IMR-90 (cell line): ENCODE measurements at regions not wholly inside any gene's neighbourhood (a gene's known extent, or its start where the extent isn't known, plus 50 kb on each side); places are given as distances from the start of the nearest gene placed in this dataset.

Experiments used
- ATAC-seq: fragments of 200-7000 bp; cut with Tn5 transposase; 2 replicates; pipeline ENCODE4 v1.9.1; 2020; ENCODE audit warnings: low read depth, mild to moderate bottlenecking, moderate library complexity
- BruUV-seq: library from RNA; stranded (reverse); fragments of 400-500 nt; replicated peaks from 2 replicates; lab custom pipeline; 2021; lab: Mats Ljungman, UMichigan
- CTCF ChIA-PET: fragments of 300-600 bp; formaldehyde crosslinking; extraction: SDS; loops from one replicate; lab custom pipeline; 2021; ENCODE audit warnings: antibody characterized with exemption; lab: Yijun Ruan, JAX
- POLR2A ChIA-PET: fragments of 300-600 bp; sonication (Branson Sonifier 250); formaldehyde crosslinking; loops from one replicate; lab custom pipeline; 2022; ENCODE audit warnings: antibody characterized with exemption; ENCODE audit not compliant: unreplicated experiment; lab: Charles Lee
- DNase-seq: peaks from one replicate; pipeline ENCODE4 v3.0.0; 2013
- H2AFZ ChIP-seq: replicated peaks from 2 replicates; pipeline ENCODE3; 2013; ENCODE audit warnings: low read length, mild to moderate bottlenecking; ENCODE audit not compliant: poor library complexity
- H2AK5ac ChIP-seq: 2 replicates; pipeline ENCODE4 v1.6.1; 2013; ENCODE audit warnings: low read depth, low read length, inconsistent platforms
- H2AK9ac ChIP-seq: replicated peaks from 2 replicates; pipeline ENCODE3; 2013; ENCODE audit warnings: mild to moderate bottlenecking, low read depth, low read length, moderate library complexity; ENCODE audit not compliant: poor library complexity
- H2BK120ac ChIP-seq: 2 replicates; pipeline ENCODE4 v1.6.1; 2013; ENCODE audit warnings: low read depth, low read length, inconsistent platforms
- H2BK15ac ChIP-seq: 3 replicates; pipeline ENCODE4 v1.6.1; 2013; ENCODE audit warnings: low read depth, low read length, inconsistent platforms
- H2BK20ac ChIP-seq: 2 replicates; pipeline ENCODE4 v1.6.1; 2013; ENCODE audit warnings: low read depth, mild to moderate bottlenecking, inconsistent platforms, low read length, moderate library complexity
- H2BK5ac ChIP-seq: 2 replicates; pipeline ENCODE4 v1.6.1; 2013; ENCODE audit warnings: mild to moderate bottlenecking, low read depth, low read length, inconsistent platforms; ENCODE audit not compliant: poor library complexity, severe bottlenecking
- H3K14ac ChIP-seq: replicated peaks from 2 replicates; pipeline ENCODE4 v1.6.1; 2013; ENCODE audit warnings: low read depth, low read length, inconsistent platforms
- H3K18ac ChIP-seq: 2 replicates; pipeline ENCODE4 v1.6.1; 2013; ENCODE audit warnings: low read depth, low read length, control low read depth
- H3K23ac ChIP-seq: 2 replicates; pipeline ENCODE4 v1.6.1; 2013; ENCODE audit warnings: low read depth, low read length, inconsistent platforms
- H3K27ac ChIP-seq: 2 replicates; pipeline ENCODE4 v1.5.1; 2013; ENCODE audit warnings: mild to moderate bottlenecking, control low read depth, low read length; ENCODE audit not compliant: insufficient read depth
- H3K27me3 ChIP-seq: 2 replicates; pipeline ENCODE4 v1.6.1; 2013; ENCODE audit warnings: low read length; ENCODE audit not compliant: control insufficient read depth, insufficient read depth
- H3K36me3 ChIP-seq: 2 replicates; pipeline ENCODE4 v1.6.1; 2013; ENCODE audit warnings: low read length, mixed read lengths; ENCODE audit not compliant: control insufficient read depth, insufficient read depth
- H3K4ac ChIP-seq: 2 replicates; pipeline ENCODE4 v1.6.1; 2013; ENCODE audit warnings: low read depth, low read length, inconsistent platforms
- H3K4me1 ChIP-seq: 2 replicates; pipeline ENCODE4 v1.6.1; 2013; ENCODE audit warnings: low read length, mixed read lengths; ENCODE audit not compliant: control insufficient read depth, insufficient read depth
- H3K4me2 ChIP-seq: 2 replicates; pipeline ENCODE4 v1.6.1; 2013; ENCODE audit warnings: low read depth, mild to moderate bottlenecking, control low read depth, low read length, moderate library complexity
- H3K4me3 ChIP-seq: 2 replicates; pipeline ENCODE4 v1.5.1; 2013; ENCODE audit warnings: low read depth, mild to moderate bottlenecking, control low read depth, low read length, moderate library complexity; ENCODE audit not compliant: insufficient read depth
- H3K56ac ChIP-seq: 2 replicates; pipeline ENCODE4 v1.6.1; 2013; ENCODE audit warnings: low read length, inconsistent platforms; ENCODE audit not compliant: insufficient read depth; ENCODE audit errors: extremely low read depth
- H3K79me1 ChIP-seq, 2 experiments: 2 replicates each; pipeline ENCODE4 v1.6.1; 2013; ENCODE audit warnings: low read length in 2 of 2, inconsistent platforms in 1 of 2, low read depth in 1 of 2
- H3K9ac ChIP-seq: 2 replicates; pipeline ENCODE4 v1.6.1; 2013; ENCODE audit warnings: low read depth, low read length, control low read depth
- H3K9me1 ChIP-seq: 2 replicates; pipeline ENCODE4 v1.6.1; 2013; ENCODE audit warnings: low read length, inconsistent platforms; ENCODE audit not compliant: insufficient read depth
- H3K9me3 ChIP-seq: 2 replicates; pipeline ENCODE4 v1.6.1; 2013; ENCODE audit warnings: low read length; ENCODE audit not compliant: control insufficient read depth, insufficient read depth
- H4K20me1 ChIP-seq: 2 replicates; pipeline ENCODE4 v1.6.1; 2013; ENCODE audit warnings: low read length, inconsistent platforms; ENCODE audit not compliant: insufficient read depth
- H4K5ac ChIP-seq: 2 replicates; pipeline ENCODE4 v1.6.1; 2013; ENCODE audit warnings: mild to moderate bottlenecking, low read depth, low read length, control low read depth
- H4K8ac ChIP-seq, 2 experiments: 2 replicates each; pipeline ENCODE4 v1.6.1; 2013; ENCODE audit warnings: low read depth in 2 of 2, low read length in 2 of 2, control low read depth in 1 of 2, inconsistent platforms in 1 of 2
- H4K91ac ChIP-seq: 2 replicates; pipeline ENCODE4 v1.6.1; 2013; ENCODE audit warnings: low read depth, low read length, inconsistent platforms; ENCODE audit not compliant: insufficient read depth
- BHLHE40 ChIP-seq: fragments of 150-350 bp; IDR thresholded peaks from 2 replicates; pipeline ENCODE4 v1.6.1; 2016; ENCODE audit warnings: mild to moderate bottlenecking, low read depth, low read length
- CEBPB ChIP-seq: IDR thresholded peaks from 2 replicates; pipeline ENCODE4 v1.6.1; 2012; ENCODE audit warnings: low read depth, low read length, improper control_type of control experiment
- CHD1 ChIP-seq: IDR thresholded peaks from 2 replicates; pipeline ENCODE4 v1.6.1; 2012; ENCODE audit warnings: low read depth, low read length, improper control_type of control experiment
- FOS ChIP-seq: fragments of 150-350 bp; IDR thresholded peaks from 2 replicates; pipeline ENCODE4 v1.6.1; 2016; ENCODE audit warnings: low read depth, low read length
- MAFK ChIP-seq: IDR thresholded peaks from 2 replicates; pipeline ENCODE4 v1.6.1; 2012; ENCODE audit warnings: low read depth, low read length, improper control_type of control experiment
- MAZ ChIP-seq: IDR thresholded peaks from 2 replicates; pipeline ENCODE4 v1.6.1; 2012; ENCODE audit warnings: low read depth, mild to moderate bottlenecking, low read length, improper control_type of control experiment, moderate library complexity, borderline replicate concordance
- NFE2L2 ChIP-seq: fragments of 150-350 bp; IDR thresholded peaks from 2 replicates; pipeline ENCODE4 v1.6.1; 2016; ENCODE audit warnings: low read depth, mild to moderate bottlenecking, low read length
- POLR2A ChIP-seq: IDR thresholded peaks from 2 replicates; pipeline ENCODE4 v1.6.1; 2012; ENCODE audit warnings: mild to moderate bottlenecking, low read depth, low read length
- RAD21 ChIP-seq: IDR thresholded peaks from 2 replicates; pipeline ENCODE4 v1.6.1; 2012; ENCODE audit warnings: low read length, improper control_type of control experiment
- RCOR1 ChIP-seq: IDR thresholded peaks from 2 replicates; pipeline ENCODE4 v1.6.1; 2012; ENCODE audit warnings: mild to moderate bottlenecking, low read length, improper control_type of control experiment; ENCODE audit not compliant: insufficient replicate concordance
- RFX5 ChIP-seq: IDR thresholded peaks from 2 replicates; pipeline ENCODE4 v1.8.0; 2012; ENCODE audit warnings: low read depth, mild to moderate bottlenecking, low read length, moderate library complexity
- WGBS, 2 experiments: methylation state at CpG; one replicate each; pipeline versions ENCODE4 v1.1.5 to v1.1.7; 2013; ENCODE audit warnings: missing lambda C conversion rate in 2 of 2; ENCODE audit not compliant: insufficient read length in 1 of 2; ENCODE audit errors: extremely low coverage in 2 of 2; 5-methylcytosine and 5-hydroxymethylcytosine counted together
- dilution Hi-C: fragments of 300-500 bp; cut with HindIII; formaldehyde crosslinking; loops from one replicate; pipeline ENCODE4 v1.14.3; 2018; ENCODE audit warnings: low sequenced_read_pairs; ENCODE audit not compliant: unreplicated experiment
- in situ Hi-C: fragments of 300-500 bp; cut with MboI; formaldehyde crosslinking; loops from 3 replicates; pipeline ENCODE4 v1.14.3; 2019; ENCODE audit warnings: low sequenced_read_pairs, inconsistent platforms, mixed read lengths
- intact Hi-C: fragments of 100-400 bp; cut with micrococcal nuclease; formaldehyde crosslinking; loops from 2 replicates; pipeline ENCODE4 v1.10.0; 2022
- TF ChIP-seq, protein P1 (sequence below): fragments of 150-350 bp; IDR thresholded peaks from 2 replicates; pipeline ENCODE4 v1.6.1; 2017; ENCODE audit warnings: mild to moderate bottlenecking, antibody characterized with exemption, low read length, low read depth
- TF ChIP-seq, protein P2 (sequence below): conservative IDR thresholded peaks from 2 replicates; pipeline ENCODE4 v1.5.1; 2012; ENCODE audit warnings: mild to moderate bottlenecking, low read depth, low read length, improper control_type of control experiment
- TF ChIP-seq, protein P3 (sequence below): fragments of 150-350 bp; IDR thresholded peaks from 2 replicates; pipeline ENCODE4 v1.6.1; 2016; ENCODE audit warnings: low read depth, mild to moderate bottlenecking, low read length, moderate library complexity, borderline replicate concordance

DNA sequence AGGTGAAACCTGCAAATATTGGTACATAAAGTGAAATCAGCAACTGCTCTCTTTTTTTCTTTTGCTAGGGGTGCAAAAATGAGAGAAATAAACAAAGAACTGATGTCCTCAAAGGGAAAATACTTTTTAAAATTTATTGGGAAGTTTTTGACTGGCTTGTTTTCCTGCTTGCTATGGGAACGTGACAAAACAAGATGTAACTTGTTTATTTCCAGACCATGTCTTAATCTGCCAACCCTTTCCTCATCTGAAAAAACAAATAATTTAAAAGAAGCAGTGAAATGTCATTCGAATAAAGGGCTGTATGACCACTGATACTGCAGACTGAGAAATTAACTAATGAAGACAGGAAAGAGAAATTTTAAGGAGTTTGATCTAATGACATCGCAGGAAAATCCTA is 221.9 kb downstream of the CBLN4 start:
- no peaks in the 10 kb centered on the region for H3K27me3 ChIP-seq
- intact Hi-C loops: no loop called here
- no CpG with 5 or more reads among the region's 3 CpGs for WGBS, 2 experiments
- no peak overlapping the region for H3K4me3 ChIP-seq
- TF ChIP-seq, protein P1, sequence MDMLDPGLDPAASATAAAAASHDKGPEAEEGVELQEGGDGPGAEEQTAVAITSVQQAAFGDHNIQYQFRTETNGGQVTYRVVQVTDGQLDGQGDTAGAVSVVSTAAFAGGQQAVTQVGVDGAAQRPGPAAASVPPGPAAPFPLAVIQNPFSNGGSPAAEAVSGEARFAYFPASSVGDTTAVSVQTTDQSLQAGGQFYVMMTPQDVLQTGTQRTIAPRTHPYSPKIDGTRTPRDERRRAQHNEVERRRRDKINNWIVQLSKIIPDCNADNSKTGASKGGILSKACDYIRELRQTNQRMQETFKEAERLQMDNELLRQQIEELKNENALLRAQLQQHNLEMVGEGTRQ: no peak
- TF ChIP-seq RFX5 (no peak), RAD21 (no peak), CEBPB (no peak), MAZ (no peak), FOS (no peak), NFE2L2 (no peak), RCOR1 (no peak), CHD1 (no peak), BHLHE40 (no peak), POLR2A (no peak), MAFK (no peak)
- TF ChIP-seq, protein P2, sequence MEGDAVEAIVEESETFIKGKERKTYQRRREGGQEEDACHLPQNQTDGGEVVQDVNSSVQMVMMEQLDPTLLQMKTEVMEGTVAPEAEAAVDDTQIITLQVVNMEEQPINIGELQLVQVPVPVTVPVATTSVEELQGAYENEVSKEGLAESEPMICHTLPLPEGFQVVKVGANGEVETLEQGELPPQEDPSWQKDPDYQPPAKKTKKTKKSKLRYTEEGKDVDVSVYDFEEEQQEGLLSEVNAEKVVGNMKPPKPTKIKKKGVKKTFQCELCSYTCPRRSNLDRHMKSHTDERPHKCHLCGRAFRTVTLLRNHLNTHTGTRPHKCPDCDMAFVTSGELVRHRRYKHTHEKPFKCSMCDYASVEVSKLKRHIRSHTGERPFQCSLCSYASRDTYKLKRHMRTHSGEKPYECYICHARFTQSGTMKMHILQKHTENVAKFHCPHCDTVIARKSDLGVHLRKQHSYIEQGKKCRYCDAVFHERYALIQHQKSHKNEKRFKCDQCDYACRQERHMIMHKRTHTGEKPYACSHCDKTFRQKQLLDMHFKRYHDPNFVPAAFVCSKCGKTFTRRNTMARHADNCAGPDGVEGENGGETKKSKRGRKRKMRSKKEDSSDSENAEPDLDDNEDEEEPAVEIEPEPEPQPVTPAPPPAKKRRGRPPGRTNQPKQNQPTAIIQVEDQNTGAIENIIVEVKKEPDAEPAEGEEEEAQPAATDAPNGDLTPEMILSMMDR: no peak
- TF ChIP-seq, protein P3, sequence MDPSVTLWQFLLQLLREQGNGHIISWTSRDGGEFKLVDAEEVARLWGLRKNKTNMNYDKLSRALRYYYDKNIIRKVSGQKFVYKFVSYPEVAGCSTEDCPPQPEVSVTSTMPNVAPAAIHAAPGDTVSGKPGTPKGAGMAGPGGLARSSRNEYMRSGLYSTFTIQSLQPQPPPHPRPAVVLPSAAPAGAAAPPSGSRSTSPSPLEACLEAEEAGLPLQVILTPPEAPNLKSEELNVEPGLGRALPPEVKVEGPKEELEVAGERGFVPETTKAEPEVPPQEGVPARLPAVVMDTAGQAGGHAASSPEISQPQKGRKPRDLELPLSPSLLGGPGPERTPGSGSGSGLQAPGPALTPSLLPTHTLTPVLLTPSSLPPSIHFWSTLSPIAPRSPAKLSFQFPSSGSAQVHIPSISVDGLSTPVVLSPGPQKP: no peak
- no peaks in the 10 kb centered on the region for H4K20me1 ChIP-seq
- H3K14ac ChIP-seq: no peak overlapping the region
- H3K27ac ChIP-seq: no peak overlapping the region
- no peak overlapping the region for H4K8ac ChIP-seq
- no peaks in the 10 kb centered on the region for H3K79me1 ChIP-seq
- H3K9me3 ChIP-seq: peaks cover 14% of the 10 kb centered on the region
- H3K4me2 ChIP-seq: no peak overlapping the region
- ATAC-seq: no peak
- no peaks in the 10 kb centered on the region for H3K36me3 ChIP-seq
- H2AK9ac ChIP-seq: no peak overlapping the region
- H4K91ac ChIP-seq: no peak overlapping the region
- no peak overlapping the region for H2BK5ac ChIP-seq
- BruUV-seq: no TSS peak
- H2AK5ac ChIP-seq: no peak overlapping the region
- H3K4ac ChIP-seq: no peak overlapping the region
- H3K56ac ChIP-seq: no peak overlapping the region
- dilution Hi-C loops: no loop called here
- no peak overlapping the region for H3K9ac ChIP-seq
- H3K18ac ChIP-seq: no peak overlapping the region
- no peak overlapping the region for H3K23ac ChIP-seq
- no peak overlapping the region for H2BK15ac ChIP-seq
- H2BK120ac ChIP-seq: no peak overlapping the region
- no peak overlapping the region for H2BK20ac ChIP-seq
- no peak overlapping the region for H2AFZ ChIP-seq
- H3K9me1 ChIP-seq: no peaks in the 10 kb centered on the region
- no peak for DNase-seq
- no peak overlapping the region for H4K5ac ChIP-seq
- in situ Hi-C loops: no loop called here
- H3K4me1 ChIP-seq: no peaks in the 10 kb centered on the region
- CTCF ChIA-PET: no interaction called here
- POLR2A ChIA-PET: no interaction called here
